ENCODE measurements at regions not wholly inside any gene's neighbourhood (a gene's known extent, or its start where the extent isn't known, plus 50 kb on each side); places are given as distances from the start of the nearest gene placed in this dataset.

DNA sequence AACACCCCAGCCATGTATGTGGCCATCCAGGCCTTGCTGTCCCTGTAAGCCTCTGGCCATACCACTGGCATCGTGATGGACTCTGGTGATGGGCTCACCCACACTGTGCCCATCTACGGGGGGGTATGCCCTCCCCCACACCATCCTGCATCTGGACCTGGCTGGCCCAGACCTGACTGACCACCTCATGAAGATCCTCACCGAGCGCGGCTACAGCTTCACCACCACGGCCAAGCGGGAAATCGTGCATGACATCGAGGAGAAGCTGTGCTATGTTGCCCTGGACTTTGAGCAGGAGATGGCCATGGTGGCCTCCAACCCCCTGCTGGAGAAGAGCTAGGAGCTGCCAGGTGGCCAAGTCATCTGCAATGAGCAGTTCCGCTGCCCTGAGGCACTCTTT is 80.4 kb upstream of the ZCCHC2 start:
- Histone ChIP-seq H3K4me1 (ENCODE audit: control insufficient read depth, insufficient read depth, low read length) (no peaks in the 10 kb centered on the region), H3K9me3 (ENCODE audit: control insufficient read depth, insufficient read depth, low read length) (no peaks in the 10 kb centered on the region), H3K27me3 (ENCODE audit: control insufficient read depth, insufficient read depth, low read length) (no peaks in the 10 kb centered on the region), H3K4me3 (ENCODE audit: low read length) (no peak overlapping the region), H3K36me3 (ENCODE audit: control insufficient read depth, insufficient read depth, low read length) (no peaks in the 10 kb centered on the region), H3K27ac (ENCODE audit: low read length) (no peak overlapping the region)
- DNase-seq (no peak), ATAC-seq (no peak)
- intact Hi-C loops (cut with micrococcal nuclease) = no loop called here
- Mint-ChIP-seq H3K9me3 (no peaks in the 10 kb centered on the region), H3K27me3 (ENCODE audit: low read depth in 2 of 2) (peaks cover 3 to 7% of the 10 kb centered on the region in 2 donors), H3K4me3 (no peak overlapping the region), H3K27ac (no peak overlapping the region), H3K36me3 (no peaks in the 10 kb centered on the region), H3K4me1 (no peaks in the 10 kb centered on the region)
- 95% methylated on average over 10 of the region's 10 CpGs for WGBS (ENCODE audit: insufficient coverage)
- TF ChIP-seq CTCF (IDR thresholded peaks at IDR 0.05) = no peak

- H3K36me3 Mint-ChIP-seq = no peaks in the 10 kb centered on the region
- WGBS (ENCODE audit: insufficient coverage) = 77% methylated on average over 2 of the region's 4 CpGs
- intact Hi-C loops (cut with micrococcal nuclease) = no loop called here
- peaks cover 0 to 3% of the 10 kb centered on the region in 2 donors for H3K27me3 Mint-ChIP-seq (ENCODE audit: low read depth in 2 of 2)
- no peaks in the 10 kb centered on the region for H3K36me3 ChIP-seq (ENCODE audit: control insufficient read depth, insufficient read depth, low read length)
- H3K9me3 ChIP-seq (ENCODE audit: control insufficient read depth, insufficient read depth, low read length) = no peaks in the 10 kb centered on the region
- H3K27ac Mint-ChIP-seq = no peak overlapping the region
- H3K27ac ChIP-seq (ENCODE audit: low read length) = no peak overlapping the region
- H3K4me1 ChIP-seq (ENCODE audit: control insufficient read depth, insufficient read depth, low read length) = no peaks in the 10 kb centered on the region
- H3K9me3 Mint-ChIP-seq = no peaks in the 10 kb centered on the region
- TF ChIP-seq CTCF (IDR thresholded peaks at IDR 0.05) = no peak
- no peak overlapping the region for H3K4me3 Mint-ChIP-seq
- no peak for DNase-seq
- no peak overlapping the region for H3K4me3 ChIP-seq (ENCODE audit: low read length)
- H3K27me3 ChIP-seq (ENCODE audit: control insufficient read depth, insufficient read depth, low read length) = no peaks in the 10 kb centered on the region
- H3K4me1 Mint-ChIP-seq = peaks cover 0 to 2% of the 10 kb centered on the region in 2 donors
- no peak for ATAC-seq
Observed at GRCh38 chr18:62445386-62445917, 77.4 kb upstream of the ZCCHC2 start.

DNA sequence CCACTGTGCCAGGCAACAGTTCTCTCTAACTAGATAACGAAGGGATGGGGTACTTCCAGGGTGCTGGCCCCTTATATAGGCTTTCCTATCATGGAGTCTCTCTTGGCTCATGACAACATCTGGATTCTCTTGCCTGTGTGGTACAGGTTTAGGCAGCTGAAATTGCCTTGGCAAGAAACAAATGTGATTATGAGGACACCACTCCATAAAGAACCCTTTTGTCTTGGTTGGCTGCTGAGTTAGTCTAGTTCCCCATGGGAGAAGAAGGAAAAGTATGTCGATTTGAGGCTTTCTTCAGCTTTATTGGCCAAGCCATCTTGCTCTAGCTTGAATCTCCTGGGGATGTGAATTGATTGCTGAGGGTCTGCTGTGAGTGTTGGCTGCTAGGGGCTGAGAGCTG is 76.3 kb upstream of the ZCCHC2 start:
- Histone ChIP-seq H3K27me3 (ENCODE audit: control insufficient read depth, insufficient read depth, low read length) (no peaks in the 10 kb centered on the region), H3K4me3 (ENCODE audit: low read length) (no peak overlapping the region), H3K36me3 (ENCODE audit: control insufficient read depth, insufficient read depth, low read length) (no peaks in the 10 kb centered on the region), H3K4me1 (ENCODE audit: control insufficient read depth, insufficient read depth, low read length) (no peaks in the 10 kb centered on the region), H3K9me3 (ENCODE audit: control insufficient read depth, insufficient read depth, low read length) (no peaks in the 10 kb centered on the region), H3K27ac (ENCODE audit: low read length) (no peak overlapping the region)
- ATAC-seq = no peak
- no peak overlapping the region for H3K27ac Mint-ChIP-seq
- no peaks in the 10 kb centered on the region for H3K9me3 Mint-ChIP-seq
- no peaks in the 10 kb centered on the region for H3K36me3 Mint-ChIP-seq
- no peak for DNase-seq
- intact Hi-C loops (cut with micrococcal nuclease) = no loop called here
- 87% methylated on average over 2 of the region's 2 CpGs for WGBS (ENCODE audit: insufficient coverage)
- H3K27me3 Mint-ChIP-seq (ENCODE audit: low read depth in 2 of 2) = peaks cover 0 to 3% of the 10 kb centered on the region in 2 donors
- peaks cover 0 to 7% of the 10 kb centered on the region in 2 donors for H3K4me1 Mint-ChIP-seq
- no peak overlapping the region for H3K4me3 Mint-ChIP-seq
- no peak for TF ChIP-seq CTCF (IDR thresholded peaks at IDR 0.05)

- no peak overlapping the region for H3K4me3 Mint-ChIP-seq
- no peak for ATAC-seq
- no peaks in the 10 kb centered on the region for H3K9me3 Mint-ChIP-seq
- no peak overlapping the region for H3K27ac ChIP-seq (ENCODE audit: low read length)
- no peaks in the 10 kb centered on the region for H3K36me3 ChIP-seq (ENCODE audit: control insufficient read depth, insufficient read depth, low read length)
- no peak for TF ChIP-seq CTCF (IDR thresholded peaks at IDR 0.05)
- H3K36me3 Mint-ChIP-seq = no peaks in the 10 kb centered on the region
- 84% methylated on average over 2 of the region's 2 CpGs for WGBS (ENCODE audit: insufficient coverage)
- no peaks in the 10 kb centered on the region for H3K9me3 ChIP-seq (ENCODE audit: control insufficient read depth, insufficient read depth, low read length)
- H3K4me1 ChIP-seq (ENCODE audit: control insufficient read depth, insufficient read depth, low read length) = no peaks in the 10 kb centered on the region
- H3K27ac Mint-ChIP-seq = no peak overlapping the region
- H3K4me1 Mint-ChIP-seq = peaks cover 0 to 7% of the 10 kb centered on the region in 2 donors
- DNase-seq = peak in 1 of 2 donors; percentile 25
- no peaks in the 10 kb centered on the region for H3K27me3 ChIP-seq (ENCODE audit: control insufficient read depth, insufficient read depth, low read length)
- H3K27me3 Mint-ChIP-seq (ENCODE audit: low read depth in 2 of 2) = peaks cover 0 to 3% of the 10 kb centered on the region in 2 donors
- H3K4me3 ChIP-seq (ENCODE audit: low read length) = no peak overlapping the region
- intact Hi-C loops (cut with micrococcal nuclease) = no loop called here
Observed at GRCh38 chr18:62447652-62448051, 75.2 kb upstream of the ZCCHC2 start.

All from natural killer cell (primary cell).